GM23248 (cell line): ENCODE measurements at regions not wholly inside any gene's neighbourhood (a gene's known extent, or its start where the extent isn't known, plus 50 kb on each side); places are given as distances from the start of the nearest gene placed in this dataset.

Source experiments
- DNase-seq: peaks from one replicate; pipeline ENCODE4 v3.0.0-alpha.2; 2015
- H2AFZ ChIP-seq: fragments of 200-600 bp; sonication (generic); 2 replicates; pipeline ENCODE4 v1.6.1; 2016; ENCODE audit warnings: antibody characterized with exemption
- H3F3A ChIP-seq: fragments of 200-600 bp; sonication (generic); 2 replicates; pipeline ENCODE4 v1.6.1; 2016; ENCODE audit warnings: mild to moderate bottlenecking, antibody characterized with exemption, mixed run types; ENCODE audit not compliant: insufficient read depth
- H3K27ac ChIP-seq: fragments of 200-600 bp; sonication (generic); 2 replicates; pipeline ENCODE4 v1.5.1; 2016; ENCODE audit warnings: mild to moderate bottlenecking
- H3K27me3 ChIP-seq: fragments of 200-600 bp; sonication (generic); replicated peaks from 2 replicates; pipeline ENCODE4 v1.6.1; 2016; ENCODE audit warnings: mild to moderate bottlenecking; ENCODE audit not compliant: insufficient read depth
- H3K36me3 ChIP-seq: fragments of 200-600 bp; sonication (generic); 2 replicates; pipeline ENCODE4 v1.6.1; 2016; ENCODE audit warnings: low read depth, mild to moderate bottlenecking
- H3K4me1 ChIP-seq: fragments of 200-600 bp; sonication (generic); 2 replicates; pipeline ENCODE4 v1.6.1; 2016; ENCODE audit warnings: mild to moderate bottlenecking; ENCODE audit not compliant: insufficient read depth
- H3K4me2 ChIP-seq: fragments of 200-600 bp; sonication (generic); one replicate; pipeline ENCODE4 v1.6.1; 2016; ENCODE audit warnings: mild to moderate bottlenecking; ENCODE audit not compliant: unreplicated experiment
- H3K4me3 ChIP-seq: fragments of 200-600 bp; sonication (generic); 2 replicates; pipeline ENCODE4 v1.5.1; 2016; ENCODE audit warnings: mild to moderate bottlenecking
- H3K79me2 ChIP-seq: fragments of 200-600 bp; sonication (generic); 2 replicates; pipeline ENCODE4 v1.6.1; 2016; ENCODE audit warnings: mild to moderate bottlenecking; ENCODE audit not compliant: insufficient read depth
- H3K9ac ChIP-seq: fragments of 200-600 bp; sonication (generic); 2 replicates; pipeline ENCODE4 v1.6.1; 2016; ENCODE audit warnings: mild to moderate bottlenecking
- H3K9me2 ChIP-seq: fragments of 200-600 bp; sonication (generic); 2 replicates; pipeline ENCODE4 v1.6.1; 2016; ENCODE audit warnings: mixed run types, mild to moderate bottlenecking, moderate library complexity; ENCODE audit not compliant: insufficient read depth
- H3K9me3 ChIP-seq: fragments of 200-600 bp; sonication (generic); one replicate; pipeline ENCODE4 v1.6.1; 2017; ENCODE audit warnings: low read depth
- H4K20me1 ChIP-seq: fragments of 200-600 bp; sonication (generic); 2 replicates; pipeline ENCODE4 v1.6.0; 2016; ENCODE audit not compliant: insufficient read depth
- EZH2 ChIP-seq: fragments of 200-600 bp; sonication (generic); IDR thresholded peaks from 2 replicates; pipeline ENCODE4 v1.6.1; 2018; ENCODE audit warnings: antibody characterized with exemption, mild to moderate bottlenecking; ENCODE audit not compliant: insufficient read depth, poor library complexity, severe bottlenecking
- EZH2phosphoT487 ChIP-seq: fragments of 200-600 bp; sonication (generic); IDR thresholded peaks from 2 replicates; pipeline ENCODE4 v1.6.1; 2018; ENCODE audit warnings: antibody characterized with exemption, moderate library complexity, mild to moderate bottlenecking, low read depth; ENCODE audit not compliant: insufficient read depth
- WGBS, 2 experiments: methylation state at CpG; one replicate each; pipeline ENCODE4 v1.1.6; 2015 to 2017; ENCODE audit warnings: low lambda C conversion rate in 2 of 2, low coverage in 1 of 2; ENCODE audit errors: missing lambda C conversion rate in 2 of 2; 5-methylcytosine and 5-hydroxymethylcytosine counted together
- in situ Hi-C: fragments of 300-500 bp; cut with MboI; formaldehyde crosslinking; loops from 2 replicates; pipeline ENCODE4 v1.15.0; 2020

- Histone ChIP-seq H3K79me2 (no peaks in the 10 kb centered on the region), H2AFZ (no peak overlapping the region), H3K27ac (no peak overlapping the region), H3F3A (no peaks in the 10 kb centered on the region), H4K20me1 (no peaks in the 10 kb centered on the region), H3K9me2 (no peaks in the 10 kb centered on the region; the same call in 1 of the 2 replicates), H3K27me3 (no peaks in the 10 kb centered on the region), H3K4me3 (no peak overlapping the region), H3K36me3 (no peaks in the 10 kb centered on the region), H3K4me2 (no peak overlapping the region), H3K4me1 (no peaks in the 10 kb centered on the region), H3K9me3 (no peaks in the 10 kb centered on the region), H3K9ac (no peak overlapping the region)
- TF ChIP-seq EZH2, result no peak
- no peak for TF ChIP-seq EZH2phosphoT487
- DNase-seq, result no peak
- in situ Hi-C loops, result no loop called here
- 25 to 40% methylated on average over 2 of the region's 2 CpGs for WGBS, 2 experiments
Measured at GRCh38 chr12:19596434-19597166, 157.3 kb downstream of the AEBP2 start.

GRCh38 chr12:19597167-19598026, 158.1 kb downstream of the AEBP2 start:
- H3K4me2 ChIP-seq, result no peak overlapping the region

GRCh38 chr12:19605720-19606119, 166.4 kb downstream of the AEBP2 start:
- H3K79me2 ChIP-seq, result no peaks in the 10 kb centered on the region
- no peaks in the 10 kb centered on the region for H3K36me3 ChIP-seq
- H2AFZ ChIP-seq, result no peak overlapping the region
- no peak for TF ChIP-seq EZH2phosphoT487
- no peak for TF ChIP-seq EZH2
- H3K27me3 ChIP-seq, result no peaks in the 10 kb centered on the region
- H4K20me1 ChIP-seq, result no peaks in the 10 kb centered on the region
- no peaks in the 10 kb centered on the region for H3K9me3 ChIP-seq
- no peak overlapping the region for H3K9ac ChIP-seq
- in situ Hi-C loops, result no loop called here
- H3K4me3 ChIP-seq, result no peak overlapping the region
- 79 to 84% methylated on average over 7 of the region's 7 CpGs for WGBS, 2 experiments
- no peak overlapping the region for H3K4me2 ChIP-seq
- no peaks in the 10 kb centered on the region for H3F3A ChIP-seq
- H3K9me2 ChIP-seq, result no peaks in the 10 kb centered on the region
- DNase-seq, result no peak
- no peak overlapping the region for H3K27ac ChIP-seq
- no peaks in the 10 kb centered on the region for H3K4me1 ChIP-seq

More at GRCh38 chr12:19597167-19598026, 158.1 kb downstream of the AEBP2 start:
- Histone ChIP-seq H3K9me2 (no peaks in the 10 kb centered on the region; the same call in 1 of the 2 replicates), H3K4me1 (no peaks in the 10 kb centered on the region), H3F3A (no peaks in the 10 kb centered on the region), H3K4me3 (no peak overlapping the region), H3K9ac (no peak overlapping the region), H3K27me3 (no peaks in the 10 kb centered on the region), H3K27ac (no peak overlapping the region), H3K79me2 (no peaks in the 10 kb centered on the region), H4K20me1 (no peaks in the 10 kb centered on the region), H3K36me3 (no peaks in the 10 kb centered on the region), H2AFZ (peak overlapping the region; percentile 33; the same call in 1 of the 2 replicates), H3K9me3 (no peaks in the 10 kb centered on the region)
- in situ Hi-C loops, result no loop called here
- TF ChIP-seq EZH2phosphoT487 (no peak), EZH2 (no peak)
- no peak for DNase-seq
- WGBS, 2 experiments, result 14 to 16% methylated on average over 10 of the region's 10 CpGs

GRCh38 chr12:19608039-19608438, 168.7 kb downstream of the AEBP2 start:
- peaks cover 3% of the 10 kb centered on the region for H3K9me3 ChIP-seq
- TF ChIP-seq EZH2 (no peak), EZH2phosphoT487 (no peak)
- no peak overlapping the region for H3K4me2 ChIP-seq
- H3K4me1 ChIP-seq, result no peaks in the 10 kb centered on the region
- H3K27me3 ChIP-seq, result no peaks in the 10 kb centered on the region
- H4K20me1 ChIP-seq, result no peaks in the 10 kb centered on the region
- H3K79me2 ChIP-seq, result no peaks in the 10 kb centered on the region
- no peak overlapping the region for H3K27ac ChIP-seq
- no peaks in the 10 kb centered on the region for H3K36me3 ChIP-seq
- in situ Hi-C loops, result no loop called here
- no peaks in the 10 kb centered on the region for H3K9me2 ChIP-seq
- H3F3A ChIP-seq, result no peaks in the 10 kb centered on the region
- no peak overlapping the region for H2AFZ ChIP-seq
- no peak overlapping the region for H3K9ac ChIP-seq
- WGBS, 2 experiments, result 4 to 7% methylated on average over 1 of the region's 1 CpG
- no peak for DNase-seq
- H3K4me3 ChIP-seq, result no peak overlapping the region
